HS-5 (cell line): ENCODE measurements at regions not wholly inside any gene's neighbourhood (a gene's known extent, or its start where the extent isn't known, plus 50 kb on each side); places are given as distances from the start of the nearest gene placed in this dataset.
A peak's percentile ranks its signal among the peaks of the same experiment; 100 is the strongest.

Experiments used
- DNase-seq: peaks from one replicate; pipeline ENCODE4 v3.0.0-alpha.2; 2012; ENCODE audit warnings: low read depth

- peak; percentile 99 for DNase-seq
These were observed 58.7 kb upstream of the TGM3 start for GRCh38 chr20:2237059-2237458.

GRCh38 chr20:2238601-2239000 lies 57.2 kb upstream of the TGM3 start:
- no peak for DNase-seq

GRCh38 chr20:2240835-2241234 lies 55.0 kb upstream of the TGM3 start:
- no peak for DNase-seq

GRCh38 chr20:2242678-2243077 lies 53.1 kb upstream of the TGM3 start:
- no peak for DNase-seq

GRCh38 chr20:2244523-2244922 lies 51.3 kb upstream of the TGM3 start:
- no peak for DNase-seq

GRCh38 chr20:2244993-2245392 lies 50.8 kb upstream of the TGM3 start:
- DNase-seq, result no peak

GRCh38 chr20:2245637-2246036 lies 50.2 kb upstream of the TGM3 start:
- no peak for DNase-seq
